Activated CD8-positive, alpha-beta T cell treated with anti-CD3 and anti-CD28 coated beads for 36 hours (primary cell): ENCODE measurements at regions not wholly inside any gene's neighbourhood (a gene's known extent, or its start where the extent isn't known, plus 50 kb on each side); places are given as distances from the start of the nearest gene placed in this dataset.

ENCODE experiments used
- ATAC-seq: fragments of 200-7000 bp; cut with Tn5 transposase; one replicate; pipeline ENCODE4 v1.10.0; 2021; ENCODE audit warnings: mild to moderate bottlenecking, moderate library complexity
- CTCF ChIA-PET: fragments of 350-600 bp; sonication (Branson Sonifier 250); formaldehyde crosslinking; loops from one replicate; lab custom pipeline; 2021; ENCODE audit warnings: antibody characterized with exemption; lab: Charles Lee
- POLR2A ChIA-PET: fragments of 350-600 bp; sonication (Branson Sonifier 250); formaldehyde crosslinking; loops from one replicate; lab custom pipeline; 2021; ENCODE audit warnings: antibody characterized with exemption; lab: Charles Lee
- DNase-seq: peaks from one replicate; pipeline ENCODE4 v3.0.0-alpha.2; 2020
- H3K27ac Mint-ChIP-seq: one replicate; pipeline ENCODE4 v1.8.0; 2021; ENCODE audit warnings: mild to moderate bottlenecking, mixed read lengths
- H3K27me3 Mint-ChIP-seq: one replicate; pipeline ENCODE4 v1.8.0; 2021; ENCODE audit warnings: mixed read lengths
- H3K36me3 Mint-ChIP-seq: one replicate; pipeline ENCODE4 v1.8.0; 2021; ENCODE audit warnings: low read depth, mixed read lengths
- H3K4me1 Mint-ChIP-seq: one replicate; pipeline ENCODE4 v1.8.0; 2021; ENCODE audit warnings: low read depth, mixed read lengths
- H3K4me3 Mint-ChIP-seq: one replicate; pipeline ENCODE4 v1.8.0; 2021; ENCODE audit warnings: mild to moderate bottlenecking, moderate library complexity, mixed read lengths
- H3K9me3 Mint-ChIP-seq: one replicate; pipeline ENCODE4 v1.8.0; 2021; ENCODE audit warnings: mixed read lengths
- CTCF ChIP-seq: fragments of 200-600 bp; IDR thresholded peaks from one replicate; pipeline ENCODE4 v1.8.0; 2022; ENCODE audit warnings: antibody characterized with exemption, mild to moderate bottlenecking
- intact Hi-C: fragments of 100-400 bp; cut with micrococcal nuclease; formaldehyde crosslinking; loops from one replicate; pipeline ENCODE4 v1.10.0; 2022

- no peak for DNase-seq
- no peak for TF ChIP-seq CTCF
- H3K27me3 Mint-ChIP-seq, result no peaks in the 10 kb centered on the region
- H3K27ac Mint-ChIP-seq, result no peak overlapping the region
- no peaks in the 10 kb centered on the region for H3K36me3 Mint-ChIP-seq
- POLR2A ChIA-PET, result no interaction called here
- no peaks in the 10 kb centered on the region for H3K4me1 Mint-ChIP-seq
- no peak overlapping the region for H3K4me3 Mint-ChIP-seq
- CTCF ChIA-PET, result no interaction called here
- intact Hi-C loops, result no loop called here
- ATAC-seq, result no peak
- H3K9me3 Mint-ChIP-seq, result no peaks in the 10 kb centered on the region
These were observed 173.7 kb upstream of the SSTR4 start for GRCh38 chr20:22861231-22861980.

DNA sequence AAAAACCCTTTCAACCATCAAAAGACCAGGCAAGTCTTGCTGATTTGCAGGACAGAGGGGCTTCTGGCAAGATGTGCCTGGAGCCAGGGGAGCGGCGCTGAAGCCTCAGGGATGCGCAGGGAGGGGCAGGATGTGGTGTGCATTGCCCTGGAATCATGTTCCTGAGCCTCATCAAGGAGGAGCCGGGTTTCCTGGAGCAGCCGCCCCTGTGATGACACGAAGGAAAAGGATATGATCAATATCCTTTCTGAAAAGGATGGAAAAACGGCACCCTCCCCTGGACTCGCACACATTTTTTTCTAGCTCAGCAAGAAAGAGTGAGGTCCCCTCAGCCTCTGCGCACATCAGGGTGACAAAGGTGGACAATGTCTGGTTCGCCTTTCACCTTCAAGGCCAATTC, 173.1 kb upstream of the SSTR4 start:
- DNase-seq (no peak), ATAC-seq (no peak)
- intact Hi-C loops, result no loop called here
- POLR2A ChIA-PET, result no interaction called here
- no peak for TF ChIP-seq CTCF
- Mint-ChIP-seq H3K27me3 (no peaks in the 10 kb centered on the region), H3K4me3 (no peak overlapping the region), H3K4me1 (no peaks in the 10 kb centered on the region), H3K36me3 (no peaks in the 10 kb centered on the region), H3K9me3 (no peaks in the 10 kb centered on the region), H3K27ac (no peak overlapping the region)
- CTCF ChIA-PET, result no interaction called here

- POLR2A ChIA-PET, result no interaction called here
These were observed 172.4 kb upstream of the SSTR4 start for GRCh38 chr20:22862671-22863230.

DNA sequence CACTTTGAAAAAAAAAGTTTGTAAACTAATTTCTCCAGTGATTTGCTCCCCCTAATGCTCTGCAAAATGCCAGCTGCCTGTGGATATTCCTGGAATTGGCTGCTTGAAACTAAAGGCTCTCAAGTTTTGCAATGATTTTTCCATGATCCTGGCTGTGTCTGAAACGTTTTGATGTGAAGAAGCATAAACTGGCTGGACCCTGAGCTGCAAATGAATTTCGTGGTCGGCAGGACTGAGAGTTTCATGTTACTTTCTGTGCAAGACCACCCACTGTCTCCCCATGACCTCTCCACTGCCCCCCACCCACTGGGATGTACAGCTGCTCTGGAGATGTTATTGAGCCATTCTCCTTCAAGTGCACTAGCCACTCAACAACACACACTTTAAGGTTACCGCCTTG, 171.3 kb upstream of the SSTR4 start:
- ATAC-seq (no peak), DNase-seq (no peak)
- no peaks in the 10 kb centered on the region for H3K27me3 Mint-ChIP-seq
- intact Hi-C loops, result no loop called here
- no peak overlapping the region for H3K4me3 Mint-ChIP-seq
- no peaks in the 10 kb centered on the region for H3K36me3 Mint-ChIP-seq
- ChIA-PET CTCF (no interaction called here), POLR2A (no interaction called here)
- no peak for TF ChIP-seq CTCF
- no peak overlapping the region for H3K27ac Mint-ChIP-seq
- no peaks in the 10 kb centered on the region for H3K4me1 Mint-ChIP-seq
- peaks cover 5% of the 10 kb centered on the region for H3K9me3 Mint-ChIP-seq

More at GRCh38 chr20:22862671-22863230, 172.4 kb upstream of the SSTR4 start:
- no peak overlapping the region for H3K27ac Mint-ChIP-seq
- no peak overlapping the region for H3K4me3 Mint-ChIP-seq
- H3K4me1 Mint-ChIP-seq, result no peaks in the 10 kb centered on the region
- DNase-seq (no peak), ATAC-seq (no peak)
- CTCF ChIA-PET, result no interaction called here
- no peaks in the 10 kb centered on the region for H3K27me3 Mint-ChIP-seq
- H3K9me3 Mint-ChIP-seq, result peaks cover 2% of the 10 kb centered on the region
- intact Hi-C loops, result no loop called here
- no peaks in the 10 kb centered on the region for H3K36me3 Mint-ChIP-seq
- TF ChIP-seq CTCF, result no peak

DNA sequence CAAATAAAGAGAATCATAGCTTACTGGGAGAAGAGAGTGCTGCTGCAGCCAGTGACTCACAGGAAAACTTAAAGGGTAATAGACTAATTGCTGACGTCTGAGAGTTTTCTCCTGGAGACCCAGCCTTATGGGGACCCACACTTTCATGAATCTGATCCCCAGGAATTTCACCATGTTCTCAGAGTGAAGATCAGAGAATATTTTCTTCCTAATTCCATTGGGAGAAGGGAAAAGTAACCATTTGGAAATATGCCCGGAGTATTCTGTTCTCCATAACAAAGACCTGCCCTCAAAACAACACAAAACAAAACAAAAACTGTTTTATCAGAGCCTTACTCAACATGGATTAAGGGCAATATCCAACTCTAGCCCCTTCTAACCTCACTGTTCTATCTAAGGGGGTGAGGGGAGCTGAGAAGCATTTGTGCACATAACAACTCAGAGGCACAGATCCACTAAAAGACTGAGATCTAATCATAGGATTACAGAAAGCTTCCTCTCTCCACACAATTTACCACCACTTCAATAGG, 168.2 kb upstream of the SSTR4 start:
- no peak for DNase-seq
- no peak overlapping the region for H3K27ac Mint-ChIP-seq
- ChIA-PET POLR2A (no interaction called here), CTCF (no interaction called here)
- intact Hi-C loops, result no loop called here
- no peak overlapping the region for H3K4me3 Mint-ChIP-seq
- H3K4me1 Mint-ChIP-seq, result no peaks in the 10 kb centered on the region
- no peaks in the 10 kb centered on the region for H3K36me3 Mint-ChIP-seq
- no peaks in the 10 kb centered on the region for H3K27me3 Mint-ChIP-seq
- ATAC-seq, result no peak
- H3K9me3 Mint-ChIP-seq, result peaks cover 5% of the 10 kb centered on the region
- TF ChIP-seq CTCF, result no peak
